Testis (tissue), 2 donors: ENCODE measurements at regions not wholly inside any gene's neighbourhood (a gene's known extent, or its start where the extent isn't known, plus 50 kb on each side); places are given as distances from the start of the nearest gene placed in this dataset.

Experiments used
- DNase-seq: peaks from one replicate; pipeline ENCODE4 v3.0.0-alpha.2; 2019
- H3K27ac ChIP-seq, 2 donors: fragments of 200-600 bp; sonication (generic); one replicate each; pipeline ENCODE4 v1.5.1; 2019
- H3K27me3 ChIP-seq: fragments of 200-600 bp; sonication (generic); one replicate; pipeline ENCODE4 v1.5.1; 2019
- H3K36me3 ChIP-seq: fragments of 200-600 bp; sonication (generic); one replicate; pipeline ENCODE4 v1.5.1; 2017; ENCODE audit warnings: low read depth; ENCODE audit errors: missing control alignments
- H3K4me1 ChIP-seq: fragments of 200-600 bp; sonication (generic); one replicate; pipeline ENCODE4 v1.5.1; 2019
- H3K4me3 ChIP-seq, 2 donors: fragments of 200-600 bp; sonication (generic); one replicate each; pipeline ENCODE4 v1.5.1; 2017 to 2019
- H3K9me3 ChIP-seq: fragments of 200-600 bp; sonication (generic); one replicate; pipeline ENCODE4 v1.5.1; 2017
- CTCF ChIP-seq, 3 experiments: fragments of 450-650 bp in 2 of 3; fragments of 200-600 bp in 1 of 3; sonication (generic) in 1 of 3; IDR thresholded peaks; one replicate each; pipeline ENCODE4 v1.5.1; 2016 to 2019; ENCODE audit warnings: antibody characterized with exemption in 3 of 3, mild to moderate bottlenecking in 2 of 3, moderate library complexity in 1 of 3
- POLR2A ChIP-seq: fragments of 450-650 bp; IDR thresholded peaks from one replicate; pipeline ENCODE4 v1.6.1; 2017; ENCODE audit warnings: antibody characterized with exemption, mild to moderate bottlenecking, moderate library complexity
- WGBS, 2 donors: methylation state at CpG; one replicate each; pipeline ENCODE4 v1.1.5; 2018; 5-methylcytosine and 5-hydroxymethylcytosine counted together
- intact Hi-C: fragments of 100-400 bp; cut with DNase I; formaldehyde crosslinking; loops from one replicate; pipeline ENCODE4 v1.15.1; 2023; ENCODE audit warnings: low total_unique reads

- Histone ChIP-seq H3K4me3 (no peak overlapping the region), H3K4me1 (no peaks in the 10 kb centered on the region), H3K27me3 (no peaks in the 10 kb centered on the region), H3K9me3 (no peaks in the 10 kb centered on the region), H3K36me3 (no peaks in the 10 kb centered on the region), H3K27ac (no peak overlapping the region)
- WGBS, 2 donors = 48 to 74% methylated on average over 3 of the region's 3 CpGs
- intact Hi-C loops = no loop called here
- no peak for DNase-seq
- TF ChIP-seq CTCF (IDR thresholded peaks at IDR 0.05) = no peak
- TF ChIP-seq POLR2A = no peak
Observed at GRCh38 chr16:35170610-35171009, 1711.2 kb downstream of the TP53TG3F start.

GRCh38 chr16:35171106-35171505, 1711.7 kb downstream of the TP53TG3F start:
- no peaks in the 10 kb centered on the region for H3K27me3 ChIP-seq
- no peak for DNase-seq
- no peaks in the 10 kb centered on the region for H3K4me1 ChIP-seq
- H3K27ac ChIP-seq = no peak overlapping the region
- no peaks in the 10 kb centered on the region for H3K9me3 ChIP-seq
- no peak overlapping the region for H3K4me3 ChIP-seq
- intact Hi-C loops = no loop called here
- 56 to 70% methylated on average over 6 of the region's 6 CpGs for WGBS, 2 donors
- H3K36me3 ChIP-seq = no peaks in the 10 kb centered on the region
- TF ChIP-seq POLR2A (no peak), CTCF (IDR thresholded peaks at IDR 0.05) (no peak)

GRCh38 chr16:35173295-35173694, 1713.9 kb downstream of the TP53TG3F start:
- H3K9me3 ChIP-seq = no peaks in the 10 kb centered on the region
- H3K27ac ChIP-seq = no peak overlapping the region
- H3K4me1 ChIP-seq = no peaks in the 10 kb centered on the region
- 62 to 78% methylated on average over 19 to 29 of the region's 29 CpGs for WGBS, 2 donors
- peak overlapping the region in 1 of 2 donors; percentile 7 for H3K4me3 ChIP-seq
- TF ChIP-seq POLR2A = no peak
- TF ChIP-seq CTCF (IDR thresholded peaks at IDR 0.05) = no peak
- no peaks in the 10 kb centered on the region for H3K36me3 ChIP-seq
- no peaks in the 10 kb centered on the region for H3K27me3 ChIP-seq
- intact Hi-C loops = no loop called here
- DNase-seq = no peak

GRCh38 chr16:35174016-35174415, 1714.6 kb downstream of the TP53TG3F start:
- Histone ChIP-seq H3K36me3 (no peaks in the 10 kb centered on the region), H3K27me3 (no peaks in the 10 kb centered on the region), H3K27ac (no peak overlapping the region), H3K4me3 (no peak overlapping the region), H3K4me1 (no peaks in the 10 kb centered on the region), H3K9me3 (no peaks in the 10 kb centered on the region)
- DNase-seq = no peak
- 75 to 83% methylated on average over 3 to 4 of the region's 4 CpGs for WGBS, 2 donors
- intact Hi-C loops = no loop called here
- TF ChIP-seq POLR2A = no peak

GRCh38 chr16:35176449-35176848, 1717.0 kb downstream of the TP53TG3F start:
- Histone ChIP-seq H3K4me3 (no peak overlapping the region), H3K9me3 (no peaks in the 10 kb centered on the region), H3K4me1 (no peaks in the 10 kb centered on the region), H3K27ac (no peak overlapping the region), H3K27me3 (no peaks in the 10 kb centered on the region), H3K36me3 (no peaks in the 10 kb centered on the region)
- DNase-seq = no peak
- no peak for TF ChIP-seq CTCF (IDR thresholded peaks at IDR 0.05)
- 62 to 64% methylated on average over 5 of the region's 5 CpGs for WGBS, 2 donors
- intact Hi-C loops = no loop called here
